PFSK-1 (cell line): ENCODE measurements at regions not wholly inside any gene's neighbourhood (a gene's known extent, or its start where the extent isn't known, plus 50 kb on each side); places are given as distances from the start of the nearest gene placed in this dataset.

ENCODE experiments used
- FOXP2 ChIP-seq: optimal IDR thresholded peaks from 2 replicates; pipeline ENCODE3; 2011; ENCODE audit warnings: borderline replicate concordance, control low read depth, inconsistent platforms; ENCODE audit not compliant: insufficient read depth; ENCODE audit errors: extremely low read length, extremely low read depth
- POLR2AphosphoS5 ChIP-seq: IDR thresholded peaks from 2 replicates; pipeline ENCODE4 v1.6.1; 2012; ENCODE audit warnings: low read depth, mild to moderate bottlenecking, control low read depth, low read length, moderate library complexity
- SIN3A ChIP-seq: IDR thresholded peaks from 2 replicates; pipeline ENCODE4 v1.6.1; 2012; ENCODE audit warnings: mild to moderate bottlenecking, low read length, moderate library complexity, borderline replicate concordance; ENCODE audit not compliant: insufficient read depth
- TAF1 ChIP-seq: IDR thresholded peaks from 2 replicates; pipeline ENCODE4 v1.6.1; 2012; ENCODE audit warnings: low read length, control low read depth, borderline replicate concordance; ENCODE audit not compliant: insufficient read depth
- TF ChIP-seq, protein P1 (sequence below), 2 experiments: IDR thresholded peaks; 2 replicates each; pipeline versions ENCODE4 v1.6.1 to v1.8.0; 2011 to 2012; ENCODE audit warnings: low read depth in 2 of 2, low read length in 2 of 2, control low read depth in 1 of 2, inconsistent platforms in 1 of 2, mild to moderate bottlenecking in 1 of 2, moderate library complexity in 1 of 2; ENCODE audit not compliant: insufficient read depth in 1 of 2

DNA sequence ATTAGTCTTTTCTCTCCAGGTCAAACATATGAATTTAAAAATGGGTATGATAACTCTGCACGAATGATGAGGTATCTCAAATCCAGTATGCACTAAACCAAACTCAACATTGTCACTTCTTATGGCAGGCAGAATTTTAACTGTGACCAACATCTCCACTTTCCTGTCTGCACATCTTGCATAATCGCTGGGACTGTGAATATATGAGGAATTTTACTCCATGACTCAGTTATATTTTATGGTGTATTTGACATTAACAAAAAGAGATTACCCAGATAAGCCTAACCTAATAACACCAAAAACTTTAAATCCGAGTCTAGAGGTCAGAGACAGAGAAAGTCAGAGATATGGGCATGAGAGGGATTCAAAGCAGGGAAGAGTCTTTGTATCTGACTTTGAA lies 454.5 kb upstream of the SEMA3D start:
- no peak for TF ChIP-seq POLR2AphosphoS5
- TF ChIP-seq, protein P1, sequence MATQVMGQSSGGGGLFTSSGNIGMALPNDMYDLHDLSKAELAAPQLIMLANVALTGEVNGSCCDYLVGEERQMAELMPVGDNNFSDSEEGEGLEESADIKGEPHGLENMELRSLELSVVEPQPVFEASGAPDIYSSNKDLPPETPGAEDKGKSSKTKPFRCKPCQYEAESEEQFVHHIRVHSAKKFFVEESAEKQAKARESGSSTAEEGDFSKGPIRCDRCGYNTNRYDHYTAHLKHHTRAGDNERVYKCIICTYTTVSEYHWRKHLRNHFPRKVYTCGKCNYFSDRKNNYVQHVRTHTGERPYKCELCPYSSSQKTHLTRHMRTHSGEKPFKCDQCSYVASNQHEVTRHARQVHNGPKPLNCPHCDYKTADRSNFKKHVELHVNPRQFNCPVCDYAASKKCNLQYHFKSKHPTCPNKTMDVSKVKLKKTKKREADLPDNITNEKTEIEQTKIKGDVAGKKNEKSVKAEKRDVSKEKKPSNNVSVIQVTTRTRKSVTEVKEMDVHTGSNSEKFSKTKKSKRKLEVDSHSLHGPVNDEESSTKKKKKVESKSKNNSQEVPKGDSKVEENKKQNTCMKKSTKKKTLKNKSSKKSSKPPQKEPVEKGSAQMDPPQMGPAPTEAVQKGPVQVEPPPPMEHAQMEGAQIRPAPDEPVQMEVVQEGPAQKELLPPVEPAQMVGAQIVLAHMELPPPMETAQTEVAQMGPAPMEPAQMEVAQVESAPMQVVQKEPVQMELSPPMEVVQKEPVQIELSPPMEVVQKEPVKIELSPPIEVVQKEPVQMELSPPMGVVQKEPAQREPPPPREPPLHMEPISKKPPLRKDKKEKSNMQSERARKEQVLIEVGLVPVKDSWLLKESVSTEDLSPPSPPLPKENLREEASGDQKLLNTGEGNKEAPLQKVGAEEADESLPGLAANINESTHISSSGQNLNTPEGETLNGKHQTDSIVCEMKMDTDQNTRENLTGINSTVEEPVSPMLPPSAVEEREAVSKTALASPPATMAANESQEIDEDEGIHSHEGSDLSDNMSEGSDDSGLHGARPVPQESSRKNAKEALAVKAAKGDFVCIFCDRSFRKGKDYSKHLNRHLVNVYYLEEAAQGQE (IDR thresholded peaks at IDR 0.05; ENCODE audit: insufficient read depth in 1 of 2, low read depth in 2 of 2, low read length in 2 of 2): no peak
- TF ChIP-seq TAF1: no peak
- no peak for TF ChIP-seq SIN3A
- TF ChIP-seq FOXP2: no peak
